ENCODE measurements at regions not wholly inside any gene's neighbourhood (a gene's known extent, or its start where the extent isn't known, plus 50 kb on each side); places are given as distances from the start of the nearest gene placed in this dataset.

DNA sequence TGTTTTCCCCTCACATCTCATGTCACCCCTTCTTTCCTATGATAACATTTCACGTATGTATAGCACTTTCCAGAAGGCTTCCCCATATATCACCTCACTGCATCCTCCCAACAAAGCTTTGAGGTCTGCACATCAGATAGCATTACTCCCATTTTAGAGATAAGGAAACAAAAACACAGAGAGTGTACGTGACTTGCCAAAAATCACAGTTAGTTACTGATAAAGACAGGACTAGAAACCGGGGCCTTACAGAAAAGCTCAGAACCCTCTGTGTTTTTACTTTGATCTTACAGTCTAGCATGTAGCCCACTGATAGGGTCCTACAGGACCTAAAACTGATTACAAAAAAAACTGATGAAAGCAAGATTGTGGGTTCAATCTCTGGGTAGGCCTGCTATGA lies 202.9 kb upstream of the CDKN3 start:
- TF ChIP-seq, protein P1, sequence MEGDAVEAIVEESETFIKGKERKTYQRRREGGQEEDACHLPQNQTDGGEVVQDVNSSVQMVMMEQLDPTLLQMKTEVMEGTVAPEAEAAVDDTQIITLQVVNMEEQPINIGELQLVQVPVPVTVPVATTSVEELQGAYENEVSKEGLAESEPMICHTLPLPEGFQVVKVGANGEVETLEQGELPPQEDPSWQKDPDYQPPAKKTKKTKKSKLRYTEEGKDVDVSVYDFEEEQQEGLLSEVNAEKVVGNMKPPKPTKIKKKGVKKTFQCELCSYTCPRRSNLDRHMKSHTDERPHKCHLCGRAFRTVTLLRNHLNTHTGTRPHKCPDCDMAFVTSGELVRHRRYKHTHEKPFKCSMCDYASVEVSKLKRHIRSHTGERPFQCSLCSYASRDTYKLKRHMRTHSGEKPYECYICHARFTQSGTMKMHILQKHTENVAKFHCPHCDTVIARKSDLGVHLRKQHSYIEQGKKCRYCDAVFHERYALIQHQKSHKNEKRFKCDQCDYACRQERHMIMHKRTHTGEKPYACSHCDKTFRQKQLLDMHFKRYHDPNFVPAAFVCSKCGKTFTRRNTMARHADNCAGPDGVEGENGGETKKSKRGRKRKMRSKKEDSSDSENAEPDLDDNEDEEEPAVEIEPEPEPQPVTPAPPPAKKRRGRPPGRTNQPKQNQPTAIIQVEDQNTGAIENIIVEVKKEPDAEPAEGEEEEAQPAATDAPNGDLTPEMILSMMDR (conservative IDR thresholded peaks at IDR 0.05; ENCODE audit: low read depth, low read length) = no peak
- TF ChIP-seq POLR2A (IDR thresholded peaks at IDR 0.05; ENCODE audit: low read depth, low read length) (no peak), CEBPB (IDR thresholded peaks at IDR 0.05; ENCODE audit: low read depth, low read length) (no peak), RFX5 (IDR thresholded peaks at IDR 0.05; ENCODE audit: low read depth, low read length) (no peak), FOS (IDR thresholded peaks at IDR 0.05; ENCODE audit: low read depth, low read length) (no peak), RCOR1 (IDR thresholded peaks at IDR 0.05; ENCODE audit: insufficient replicate concordance, low read length) (no peak), CHD1 (IDR thresholded peaks at IDR 0.05; ENCODE audit: low read depth, low read length) (no peak), RAD21 (IDR thresholded peaks at IDR 0.05; ENCODE audit: low read length) (no peak), SMC3 (IDR thresholded peaks at IDR 0.05; ENCODE audit: low read depth, low read length) (no peak)
- TF ChIP-seq, protein P2, sequence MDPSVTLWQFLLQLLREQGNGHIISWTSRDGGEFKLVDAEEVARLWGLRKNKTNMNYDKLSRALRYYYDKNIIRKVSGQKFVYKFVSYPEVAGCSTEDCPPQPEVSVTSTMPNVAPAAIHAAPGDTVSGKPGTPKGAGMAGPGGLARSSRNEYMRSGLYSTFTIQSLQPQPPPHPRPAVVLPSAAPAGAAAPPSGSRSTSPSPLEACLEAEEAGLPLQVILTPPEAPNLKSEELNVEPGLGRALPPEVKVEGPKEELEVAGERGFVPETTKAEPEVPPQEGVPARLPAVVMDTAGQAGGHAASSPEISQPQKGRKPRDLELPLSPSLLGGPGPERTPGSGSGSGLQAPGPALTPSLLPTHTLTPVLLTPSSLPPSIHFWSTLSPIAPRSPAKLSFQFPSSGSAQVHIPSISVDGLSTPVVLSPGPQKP (IDR thresholded peaks at IDR 0.05; ENCODE audit: borderline replicate concordance, low read depth, low read length) = no peak
- TF ChIP-seq, protein P3, sequence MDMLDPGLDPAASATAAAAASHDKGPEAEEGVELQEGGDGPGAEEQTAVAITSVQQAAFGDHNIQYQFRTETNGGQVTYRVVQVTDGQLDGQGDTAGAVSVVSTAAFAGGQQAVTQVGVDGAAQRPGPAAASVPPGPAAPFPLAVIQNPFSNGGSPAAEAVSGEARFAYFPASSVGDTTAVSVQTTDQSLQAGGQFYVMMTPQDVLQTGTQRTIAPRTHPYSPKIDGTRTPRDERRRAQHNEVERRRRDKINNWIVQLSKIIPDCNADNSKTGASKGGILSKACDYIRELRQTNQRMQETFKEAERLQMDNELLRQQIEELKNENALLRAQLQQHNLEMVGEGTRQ (IDR thresholded peaks at IDR 0.05; ENCODE audit: low read depth, low read length) = no peak
